ENCODE measurements at regions not wholly inside any gene's neighbourhood (a gene's known extent, or its start where the extent isn't known, plus 50 kb on each side); places are given as distances from the start of the nearest gene placed in this dataset.
"Not testable (repeated sequence)": the region's sequence is repeated elsewhere in the genome, so short reads cannot be mapped to it uniquely, and the experiment has no call there.

GRCh38 chr7:42722198-42722597 is 189.7 kb downstream of the C7orf25 start:
- DNase-seq (ENCODE audit: low read depth in 2 of 2): no peak

GRCh38 chr7:42720991-42721796 is 190.7 kb downstream of the C7orf25 start:
- DNase-seq (ENCODE audit: low read depth in 2 of 2): no peak

- DNase-seq (ENCODE audit: low read depth in 2 of 2): no peak
These were observed 191.9 kb downstream of the C7orf25 start for GRCh38 chr7:42720012-42720411.

GRCh38 chr7:42718466-42718865 is 193.4 kb downstream of the C7orf25 start:
- not testable (repeated sequence) for DNase-seq (ENCODE audit: low read depth in 2 of 2)

- no peak for DNase-seq (ENCODE audit: low read depth in 2 of 2)
These were observed 197.5 kb downstream of the C7orf25 start for GRCh38 chr7:42714356-42714755.

GRCh38 chr7:42709284-42709683 is 202.6 kb downstream of the C7orf25 start:
- no peak for DNase-seq (ENCODE audit: low read depth in 2 of 2)

- no peak for DNase-seq (ENCODE audit: low read depth in 2 of 2)
These were observed 207.2 kb downstream of the C7orf25 start for GRCh38 chr7:42704710-42705109.

GRCh38 chr7:42702647-42703046 is 209.2 kb downstream of the C7orf25 start:
- no peak for DNase-seq (ENCODE audit: low read depth in 2 of 2)

GRCh38 chr7:42700406-42701327 is 211.2 kb downstream of the C7orf25 start:
- DNase-seq (ENCODE audit: low read depth in 2 of 2): no peak

GRCh38 chr7:42699380-42700178 is 212.3 kb downstream of the C7orf25 start:
- no peak for DNase-seq (ENCODE audit: low read depth in 2 of 2)

- DNase-seq (ENCODE audit: low read depth in 2 of 2): no peak
These were observed 213.1 kb downstream of the C7orf25 start for GRCh38 chr7:42698600-42699374.

- no peak for DNase-seq (ENCODE audit: low read depth in 2 of 2)
These were observed 216.9 kb downstream of the C7orf25 start for GRCh38 chr7:42694894-42695507.

- no peak for DNase-seq (ENCODE audit: low read depth in 2 of 2)
These were observed 218.1 kb downstream of the C7orf25 start for GRCh38 chr7:42693722-42694121.

- no peak for DNase-seq (ENCODE audit: low read depth in 2 of 2)
These were observed 219.2 kb downstream of the C7orf25 start for GRCh38 chr7:42692621-42693020.

GRCh38 chr7:42690794-42691639 is 220.9 kb downstream of the C7orf25 start:
- no peak for DNase-seq (ENCODE audit: low read depth in 2 of 2)

GRCh38 chr7:42689626-42690025 is 222.2 kb downstream of the C7orf25 start:
- no peak for DNase-seq (ENCODE audit: low read depth in 2 of 2)

GRCh38 chr7:42688056-42688371 is 223.9 kb downstream of the C7orf25 start:
- no peak for DNase-seq (ENCODE audit: low read depth in 2 of 2)

GRCh38 chr7:42687211-42688055 is 224.4 kb downstream of the C7orf25 start:
- DNase-seq (ENCODE audit: low read depth in 2 of 2): no peak

- no peak for DNase-seq (ENCODE audit: low read depth in 2 of 2)
These were observed 225.2 kb downstream of the C7orf25 start for GRCh38 chr7:42686594-42687156.
